HG03175 (cell line): ENCODE measurements at regions not wholly inside any gene's neighbourhood (a gene's known extent, or its start where the extent isn't known, plus 50 kb on each side); places are given as distances from the start of the nearest gene placed in this dataset.
A peak's percentile ranks its signal among the peaks of the same experiment; 100 is the strongest.

Experiments used
- ATAC-seq: cut with Tn5 transposase; IDR thresholded peaks from one replicate; pipeline ENCODE4 v1.9.1; 2021; ENCODE audit warnings: mild to moderate bottlenecking, moderate library complexity; ENCODE audit not compliant: unreplicated experiment

- ATAC-seq = no peak
These were observed 141.1 kb upstream of the IRF2BP2 start for GRCh38 chr1:234750922-234751627.

- ATAC-seq = no peak
These were observed 138.7 kb upstream of the IRF2BP2 start for GRCh38 chr1:234748713-234749112.

GRCh38 chr1:234748066-234748465 is 138.1 kb upstream of the IRF2BP2 start:
- ATAC-seq = no peak

GRCh38 chr1:234746798-234747196 is 136.8 kb upstream of the IRF2BP2 start:
- ATAC-seq = no peak

GRCh38 chr1:234745844-234746797 is 136.1 kb upstream of the IRF2BP2 start:
- no peak for ATAC-seq

- ATAC-seq = no peak
These were observed 135.3 kb upstream of the IRF2BP2 start for GRCh38 chr1:234745276-234745675.

- no peak for ATAC-seq
These were observed 134.0 kb upstream of the IRF2BP2 start for GRCh38 chr1:234743791-234744611.

- no peak for ATAC-seq
These were observed 132.6 kb upstream of the IRF2BP2 start for GRCh38 chr1:234742622-234743021.

- no peak for ATAC-seq
These were observed 128.0 kb upstream of the IRF2BP2 start for GRCh38 chr1:234737967-234738314.

- no peak for ATAC-seq
These were observed 125.9 kb upstream of the IRF2BP2 start for GRCh38 chr1:234735916-234736315.

GRCh38 chr1:234735476-234735875 is 125.5 kb upstream of the IRF2BP2 start:
- no peak for ATAC-seq

- no peak for ATAC-seq
These were observed 124.9 kb upstream of the IRF2BP2 start for GRCh38 chr1:234734869-234735268.

- ATAC-seq = no peak
These were observed 124.4 kb upstream of the IRF2BP2 start for GRCh38 chr1:234734412-234734835.

- ATAC-seq = no peak
These were observed 123.4 kb upstream of the IRF2BP2 start for GRCh38 chr1:234733427-234733826.

GRCh38 chr1:234732671-234733390 is 122.9 kb upstream of the IRF2BP2 start:
- ATAC-seq = no peak

- no peak for ATAC-seq
These were observed 122.3 kb upstream of the IRF2BP2 start for GRCh38 chr1:234732260-234732659.

GRCh38 chr1:234731569-234732085 is 121.6 kb upstream of the IRF2BP2 start:
- no peak for ATAC-seq

- ATAC-seq = peak; percentile 58
These were observed 121.0 kb upstream of the IRF2BP2 start for GRCh38 chr1:234730770-234731568.

- no peak for ATAC-seq
These were observed 120.4 kb upstream of the IRF2BP2 start for GRCh38 chr1:234730475-234730769.
